Right atrium auricular region (tissue), 2 donors: ENCODE measurements at regions not wholly inside any gene's neighbourhood (a gene's known extent, or its start where the extent isn't known, plus 50 kb on each side); places are given as distances from the start of the nearest gene placed in this dataset.

ENCODE experiments used
- DNase-seq: peaks from one replicate; pipeline ENCODE4 v3.0.0-alpha.2; 2019; ENCODE audit warnings: low spot score
- H3K27ac ChIP-seq, 2 donors: fragments of 200-600 bp; sonication (generic); 1 replicate in 1 of 2; 2 replicates in 1 of 2; pipeline ENCODE4 v1.5.1; 2016 to 2019
- H3K27me3 ChIP-seq, 2 donors: fragments of 200-600 bp; sonication (generic); one replicate each; pipeline versions ENCODE4 v1.5.1 to v1.6.0; 2017 to 2019
- H3K36me3 ChIP-seq: fragments of 200-600 bp; sonication (generic); one replicate; pipeline ENCODE4 v1.5.1; 2016
- H3K4me1 ChIP-seq, 2 donors: fragments of 200-600 bp; sonication (generic); one replicate each; pipeline versions ENCODE4 v1.5.1 to v1.6.0; 2017 to 2019
- H3K4me3 ChIP-seq, 2 donors: fragments of 200-600 bp; sonication (generic); 1 replicate in 1 of 2; 2 replicates in 1 of 2; pipeline ENCODE4 v1.5.1; 2017 to 2019; ENCODE audit warnings: mild to moderate bottlenecking in 1 of 2, moderate library complexity in 1 of 2
- H3K9me3 ChIP-seq, 2 donors: fragments of 200-600 bp; sonication (generic); one replicate each; pipeline ENCODE4 v1.5.1; 2019
- TF ChIP-seq, protein P1 (sequence below), 2 donors: fragments of 200-600 bp; sonication (generic); IDR thresholded peaks; one replicate each; pipeline ENCODE4 v1.5.1; 2019; ENCODE audit warnings: antibody characterized with exemption in 2 of 2

- Histone ChIP-seq H3K27ac (no peak overlapping the region), H3K4me1 (no peaks in the 10 kb centered on the region), H3K9me3 (no peaks in the 10 kb centered on the region), H3K36me3 (no peaks in the 10 kb centered on the region), H3K4me3 (no peak overlapping the region), H3K27me3 (no peaks in the 10 kb centered on the region)
- TF ChIP-seq, protein P1, sequence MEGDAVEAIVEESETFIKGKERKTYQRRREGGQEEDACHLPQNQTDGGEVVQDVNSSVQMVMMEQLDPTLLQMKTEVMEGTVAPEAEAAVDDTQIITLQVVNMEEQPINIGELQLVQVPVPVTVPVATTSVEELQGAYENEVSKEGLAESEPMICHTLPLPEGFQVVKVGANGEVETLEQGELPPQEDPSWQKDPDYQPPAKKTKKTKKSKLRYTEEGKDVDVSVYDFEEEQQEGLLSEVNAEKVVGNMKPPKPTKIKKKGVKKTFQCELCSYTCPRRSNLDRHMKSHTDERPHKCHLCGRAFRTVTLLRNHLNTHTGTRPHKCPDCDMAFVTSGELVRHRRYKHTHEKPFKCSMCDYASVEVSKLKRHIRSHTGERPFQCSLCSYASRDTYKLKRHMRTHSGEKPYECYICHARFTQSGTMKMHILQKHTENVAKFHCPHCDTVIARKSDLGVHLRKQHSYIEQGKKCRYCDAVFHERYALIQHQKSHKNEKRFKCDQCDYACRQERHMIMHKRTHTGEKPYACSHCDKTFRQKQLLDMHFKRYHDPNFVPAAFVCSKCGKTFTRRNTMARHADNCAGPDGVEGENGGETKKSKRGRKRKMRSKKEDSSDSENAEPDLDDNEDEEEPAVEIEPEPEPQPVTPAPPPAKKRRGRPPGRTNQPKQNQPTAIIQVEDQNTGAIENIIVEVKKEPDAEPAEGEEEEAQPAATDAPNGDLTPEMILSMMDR (IDR thresholded peaks at IDR 0.05), result no peak
- DNase-seq, result no peak
These were observed 193.7 kb upstream of the HMGA2 start for GRCh38 chr12:65630555-65630954.

- DNase-seq, result no peak
These were observed 192.6 kb upstream of the HMGA2 start for GRCh38 chr12:65631621-65632111.

GRCh38 chr12:65632131-65632855 lies 192.0 kb upstream of the HMGA2 start:
- no peak for DNase-seq
- TF ChIP-seq, protein P1 (IDR thresholded peaks at IDR 0.05), result no peak
- Histone ChIP-seq H3K9me3 (no peaks in the 10 kb centered on the region), H3K4me3 (no peak overlapping the region), H3K27me3 (no peaks in the 10 kb centered on the region), H3K27ac (peak overlapping the region in 1 of 2 donors; percentile 49), H3K4me1 (no peaks in the 10 kb centered on the region), H3K36me3 (no peaks in the 10 kb centered on the region)

More at GRCh38 chr12:65631621-65632111, 192.6 kb upstream of the HMGA2 start:
- H3K4me3 ChIP-seq, result no peak overlapping the region
- no peaks in the 10 kb centered on the region for H3K27me3 ChIP-seq
- H3K4me1 ChIP-seq, result no peaks in the 10 kb centered on the region
- H3K36me3 ChIP-seq, result no peaks in the 10 kb centered on the region
- TF ChIP-seq, protein P1 (IDR thresholded peaks at IDR 0.05), result no peak
- peak overlapping the region in 1 of 2 donors; percentile 53 for H3K27ac ChIP-seq
- no peaks in the 10 kb centered on the region for H3K9me3 ChIP-seq

DNA sequence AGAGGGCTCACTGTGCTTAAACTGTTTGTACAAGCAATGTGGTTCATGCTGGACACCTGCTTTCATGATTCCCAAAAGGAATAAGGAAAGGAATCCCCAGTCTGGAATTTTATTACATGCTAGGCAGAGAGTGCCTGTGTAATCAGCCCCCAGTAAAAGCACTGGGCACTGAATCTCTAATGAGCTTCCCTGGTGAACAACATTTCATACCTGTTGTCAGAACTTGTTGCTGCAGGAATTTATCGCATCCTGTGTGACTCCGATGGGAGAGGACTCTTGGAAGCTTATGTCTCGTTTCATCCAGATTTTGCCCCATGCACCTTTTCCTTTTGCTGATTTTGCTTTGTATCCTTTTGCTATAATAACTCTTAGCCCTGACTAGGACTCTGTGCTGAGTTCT lies 190.2 kb upstream of the HMGA2 start:
- TF ChIP-seq, protein P1 (IDR thresholded peaks at IDR 0.05), result no peak
- no peak for DNase-seq
- H3K27ac ChIP-seq, result no peak overlapping the region
- no peaks in the 10 kb centered on the region for H3K27me3 ChIP-seq
- H3K36me3 ChIP-seq, result no peaks in the 10 kb centered on the region
- H3K9me3 ChIP-seq, result no peaks in the 10 kb centered on the region
- no peak overlapping the region for H3K4me3 ChIP-seq
- no peaks in the 10 kb centered on the region for H3K4me1 ChIP-seq

- TF ChIP-seq, protein P1 (IDR thresholded peaks at IDR 0.05), result no peak
- no peaks in the 10 kb centered on the region for H3K36me3 ChIP-seq
- no peaks in the 10 kb centered on the region for H3K4me1 ChIP-seq
- no peak for DNase-seq
- H3K27ac ChIP-seq, result no peak overlapping the region
- no peaks in the 10 kb centered on the region for H3K27me3 ChIP-seq
- no peaks in the 10 kb centered on the region for H3K9me3 ChIP-seq
- H3K4me3 ChIP-seq, result no peak overlapping the region
These were observed 189.5 kb upstream of the HMGA2 start for GRCh38 chr12:65634626-65635331.
